Osteoblast (primary cell): ENCODE measurements at regions not wholly inside any gene's neighbourhood (a gene's known extent, or its start where the extent isn't known, plus 50 kb on each side); places are given as distances from the start of the nearest gene placed in this dataset.

Experiments used
- DNase-seq: peaks from one replicate; pipeline ENCODE4 v3.0.0; 2011; ENCODE audit warnings: low spot score, mixed read lengths; ENCODE audit not compliant: insufficient read length; ENCODE audit errors: missing footprints
- H2AFZ ChIP-seq: 2 replicates; pipeline ENCODE4 v1.6.0; 2011; ENCODE audit warnings: mild to moderate bottlenecking, low read length
- H3K27ac ChIP-seq: 2 replicates; pipeline ENCODE4 v1.5.1; 2011; ENCODE audit warnings: mild to moderate bottlenecking, low read depth, low read length, moderate library complexity
- H3K27me3 ChIP-seq: 2 replicates; pipeline ENCODE4 v1.6.0; 2012; ENCODE audit warnings: mild to moderate bottlenecking, control low read depth, inconsistent platforms, low read length, moderate library complexity; ENCODE audit not compliant: insufficient read depth
- H3K36me3 ChIP-seq: 2 replicates; pipeline ENCODE4 v1.5.1; 2011; ENCODE audit warnings: mild to moderate bottlenecking, low read length, control low read depth, moderate library complexity; ENCODE audit not compliant: insufficient read depth
- H3K4me1 ChIP-seq: 2 replicates; pipeline ENCODE4 v1.5.1; 2011; ENCODE audit warnings: mild to moderate bottlenecking, low read length, control low read depth, moderate library complexity; ENCODE audit not compliant: insufficient read depth
- H3K4me2 ChIP-seq: 2 replicates; pipeline ENCODE4 v1.6.0; 2011; ENCODE audit warnings: mild to moderate bottlenecking, low read length; ENCODE audit not compliant: insufficient read depth
- H3K4me3 ChIP-seq: fragments of 200-600 bp; sonication (generic); 3 replicates; pipeline ENCODE4 v1.5.1; 2012; ENCODE audit warnings: mild to moderate bottlenecking, low read length, inconsistent platforms; ENCODE audit not compliant: insufficient read depth
- H3K79me2 ChIP-seq: 2 replicates; pipeline ENCODE4 v1.6.0; 2012; ENCODE audit warnings: mild to moderate bottlenecking, low read length, control low read depth, inconsistent platforms; ENCODE audit not compliant: insufficient read depth
- H3K9me3 ChIP-seq: 2 replicates; pipeline ENCODE4 v1.5.1; 2011; ENCODE audit warnings: low read depth, low read length, control low read depth
- H4K20me1 ChIP-seq: 2 replicates; pipeline ENCODE4 v1.6.0; 2012; ENCODE audit warnings: mild to moderate bottlenecking, low read length, control low read depth; ENCODE audit not compliant: insufficient read depth
- TF ChIP-seq, protein P1 (sequence below): IDR thresholded peaks from 2 replicates; pipeline ENCODE4 v1.5.1; 2011; ENCODE audit warnings: mild to moderate bottlenecking, low read depth, low read length, moderate library complexity; ENCODE audit errors: extremely low read depth

DNA sequence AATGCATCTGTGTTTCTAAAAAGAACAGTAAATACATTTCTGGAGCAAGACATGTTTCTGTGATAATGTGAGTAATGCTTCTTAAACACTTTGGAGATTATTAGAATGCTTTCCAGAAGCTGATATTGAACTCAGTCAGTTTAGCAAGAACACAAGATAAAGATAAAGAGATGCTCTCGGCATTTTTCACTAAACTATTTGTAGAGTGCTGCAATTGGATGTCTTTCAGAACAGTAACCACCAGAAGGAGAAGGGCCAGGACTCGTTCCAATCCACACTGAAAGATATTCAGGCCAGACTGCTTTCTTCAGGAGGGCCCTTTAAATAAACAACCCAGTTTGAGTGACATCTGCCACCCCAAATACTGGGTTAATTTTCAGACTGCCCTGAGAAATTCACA lies 456.0 kb downstream of the TBC1D4 start:
- peak overlapping the region; percentile 7 for H2AFZ ChIP-seq
- no peak overlapping the region for H3K4me3 ChIP-seq
- H3K9me3 ChIP-seq: no peaks in the 10 kb centered on the region
- no peak overlapping the region for H3K27ac ChIP-seq
- TF ChIP-seq, protein P1, sequence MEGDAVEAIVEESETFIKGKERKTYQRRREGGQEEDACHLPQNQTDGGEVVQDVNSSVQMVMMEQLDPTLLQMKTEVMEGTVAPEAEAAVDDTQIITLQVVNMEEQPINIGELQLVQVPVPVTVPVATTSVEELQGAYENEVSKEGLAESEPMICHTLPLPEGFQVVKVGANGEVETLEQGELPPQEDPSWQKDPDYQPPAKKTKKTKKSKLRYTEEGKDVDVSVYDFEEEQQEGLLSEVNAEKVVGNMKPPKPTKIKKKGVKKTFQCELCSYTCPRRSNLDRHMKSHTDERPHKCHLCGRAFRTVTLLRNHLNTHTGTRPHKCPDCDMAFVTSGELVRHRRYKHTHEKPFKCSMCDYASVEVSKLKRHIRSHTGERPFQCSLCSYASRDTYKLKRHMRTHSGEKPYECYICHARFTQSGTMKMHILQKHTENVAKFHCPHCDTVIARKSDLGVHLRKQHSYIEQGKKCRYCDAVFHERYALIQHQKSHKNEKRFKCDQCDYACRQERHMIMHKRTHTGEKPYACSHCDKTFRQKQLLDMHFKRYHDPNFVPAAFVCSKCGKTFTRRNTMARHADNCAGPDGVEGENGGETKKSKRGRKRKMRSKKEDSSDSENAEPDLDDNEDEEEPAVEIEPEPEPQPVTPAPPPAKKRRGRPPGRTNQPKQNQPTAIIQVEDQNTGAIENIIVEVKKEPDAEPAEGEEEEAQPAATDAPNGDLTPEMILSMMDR: no peak
- H3K36me3 ChIP-seq: no peaks in the 10 kb centered on the region
- H4K20me1 ChIP-seq: no peaks in the 10 kb centered on the region
- no peaks in the 10 kb centered on the region for H3K79me2 ChIP-seq
- H3K4me2 ChIP-seq: no peak overlapping the region
- no peak for DNase-seq
- H3K4me1 ChIP-seq: no peaks in the 10 kb centered on the region
- H3K27me3 ChIP-seq: no peaks in the 10 kb centered on the region

- H3K27ac ChIP-seq: no peak overlapping the region
- no peaks in the 10 kb centered on the region for H3K4me1 ChIP-seq
- no peaks in the 10 kb centered on the region for H4K20me1 ChIP-seq
- H3K27me3 ChIP-seq: no peaks in the 10 kb centered on the region
- H3K79me2 ChIP-seq: no peaks in the 10 kb centered on the region
- no peak overlapping the region for H2AFZ ChIP-seq
- no peak for DNase-seq
- H3K4me3 ChIP-seq: no peak overlapping the region
- H3K36me3 ChIP-seq: no peaks in the 10 kb centered on the region
- no peaks in the 10 kb centered on the region for H3K9me3 ChIP-seq
- TF ChIP-seq, protein P1: no peak
- no peak overlapping the region for H3K4me2 ChIP-seq
Observed at GRCh38 chr13:75024602-75025001, 457.4 kb downstream of the TBC1D4 start.

- Histone ChIP-seq H3K4me2 (no peak overlapping the region), H3K36me3 (no peaks in the 10 kb centered on the region)
- TF ChIP-seq, protein P1: no peak
Observed at GRCh38 chr13:75023609-75024008, 458.4 kb downstream of the TBC1D4 start.

DNA sequence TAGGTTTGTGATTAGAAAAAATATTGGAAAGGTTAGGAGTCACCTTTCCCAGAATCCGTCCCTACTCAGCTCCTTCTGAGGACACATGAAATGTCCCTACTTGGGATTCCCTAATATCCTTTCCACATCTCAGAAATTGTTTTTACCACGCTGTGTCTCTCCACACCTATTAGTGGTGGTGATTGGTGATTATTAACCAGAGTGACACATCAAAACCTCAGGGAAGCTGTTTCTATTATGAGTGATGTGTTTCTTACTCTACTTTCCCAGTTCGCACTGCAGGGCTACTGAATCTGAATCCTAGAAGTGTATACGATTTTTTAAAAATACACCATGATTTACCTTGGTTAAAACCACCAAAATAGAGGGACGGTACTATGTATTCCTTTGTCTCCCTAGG lies 460.8 kb downstream of the TBC1D4 start:
- H3K9me3 ChIP-seq: no peaks in the 10 kb centered on the region
- TF ChIP-seq, protein P1: no peak
- peak; percentile 9 for DNase-seq
- H3K36me3 ChIP-seq: no peaks in the 10 kb centered on the region
- no peak overlapping the region for H3K4me3 ChIP-seq
- no peaks in the 10 kb centered on the region for H3K4me1 ChIP-seq
- H3K4me2 ChIP-seq: no peak overlapping the region
- no peaks in the 10 kb centered on the region for H3K79me2 ChIP-seq
- H2AFZ ChIP-seq: no peak overlapping the region
- no peaks in the 10 kb centered on the region for H3K27me3 ChIP-seq
- H4K20me1 ChIP-seq: no peaks in the 10 kb centered on the region
- H3K27ac ChIP-seq: no peak overlapping the region

More at GRCh38 chr13:75023609-75024008, 458.4 kb downstream of the TBC1D4 start:
- no peak for DNase-seq
- Histone ChIP-seq H3K4me1 (no peaks in the 10 kb centered on the region), H3K79me2 (no peaks in the 10 kb centered on the region), H3K27ac (no peak overlapping the region), H3K27me3 (no peaks in the 10 kb centered on the region), H3K4me3 (no peak overlapping the region), H4K20me1 (no peaks in the 10 kb centered on the region), H3K9me3 (no peaks in the 10 kb centered on the region), H2AFZ (no peak overlapping the region)
